Activated CD8-positive, alpha-beta T cell treated with anti-CD3 and anti-CD28 coated beads for 36 hours (primary cell): ENCODE measurements at regions not wholly inside any gene's neighbourhood (a gene's known extent, or its start where the extent isn't known, plus 50 kb on each side); places are given as distances from the start of the nearest gene placed in this dataset.

Experiments
- ATAC-seq: fragments of 200-7000 bp; cut with Tn5 transposase; one replicate; pipeline ENCODE4 v1.10.0; 2021; ENCODE audit warnings: mild to moderate bottlenecking, moderate library complexity
- CTCF ChIA-PET: fragments of 350-600 bp; sonication (Branson Sonifier 250); formaldehyde crosslinking; loops from one replicate; lab custom pipeline; 2021; ENCODE audit warnings: antibody characterized with exemption; lab: Charles Lee
- POLR2A ChIA-PET: fragments of 350-600 bp; sonication (Branson Sonifier 250); formaldehyde crosslinking; loops from one replicate; lab custom pipeline; 2021; ENCODE audit warnings: antibody characterized with exemption; lab: Charles Lee
- DNase-seq: peaks from one replicate; pipeline ENCODE4 v3.0.0-alpha.2; 2020
- H3K27ac Mint-ChIP-seq: one replicate; pipeline ENCODE4 v1.8.0; 2021; ENCODE audit warnings: mild to moderate bottlenecking, mixed read lengths
- H3K27me3 Mint-ChIP-seq: one replicate; pipeline ENCODE4 v1.8.0; 2021; ENCODE audit warnings: mixed read lengths
- H3K36me3 Mint-ChIP-seq: one replicate; pipeline ENCODE4 v1.8.0; 2021; ENCODE audit warnings: low read depth, mixed read lengths
- H3K4me1 Mint-ChIP-seq: one replicate; pipeline ENCODE4 v1.8.0; 2021; ENCODE audit warnings: low read depth, mixed read lengths
- H3K4me3 Mint-ChIP-seq: one replicate; pipeline ENCODE4 v1.8.0; 2021; ENCODE audit warnings: mild to moderate bottlenecking, moderate library complexity, mixed read lengths
- H3K9me3 Mint-ChIP-seq: one replicate; pipeline ENCODE4 v1.8.0; 2021; ENCODE audit warnings: mixed read lengths
- intact Hi-C: fragments of 100-400 bp; cut with micrococcal nuclease; formaldehyde crosslinking; loops from one replicate; pipeline ENCODE4 v1.10.0; 2022
- TF ChIP-seq, protein P1 (sequence below): fragments of 200-600 bp; IDR thresholded peaks from one replicate; pipeline ENCODE4 v1.8.0; 2022; ENCODE audit warnings: antibody characterized with exemption, mild to moderate bottlenecking

DNA sequence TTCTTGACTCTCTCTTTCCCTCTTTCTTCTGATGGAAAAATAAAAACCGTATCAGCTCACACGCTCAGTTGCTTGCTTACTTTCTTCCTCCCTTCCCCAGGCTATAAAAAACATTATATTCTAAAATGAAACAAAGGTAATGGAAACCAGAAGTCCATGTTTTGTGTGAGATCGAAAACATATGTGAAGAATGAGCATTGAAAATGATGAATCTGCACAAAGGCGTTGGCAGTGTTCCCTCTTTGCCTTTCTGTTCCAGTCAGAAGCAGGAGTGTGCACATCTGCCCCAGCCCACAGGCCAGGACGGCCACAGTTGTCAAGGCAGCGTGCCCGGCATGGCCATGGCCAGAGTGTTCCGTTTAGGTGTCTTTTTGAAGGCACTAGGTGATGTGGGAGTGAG is 185.3 kb upstream of the USP24 start:
- H3K4me3 Mint-ChIP-seq, result no peak overlapping the region
- DNase-seq, result no peak
- H3K9me3 Mint-ChIP-seq, result no peaks in the 10 kb centered on the region
- peaks cover 13% of the 10 kb centered on the region for H3K27me3 Mint-ChIP-seq
- intact Hi-C loops, result no loop called here
- TF ChIP-seq, protein P1, sequence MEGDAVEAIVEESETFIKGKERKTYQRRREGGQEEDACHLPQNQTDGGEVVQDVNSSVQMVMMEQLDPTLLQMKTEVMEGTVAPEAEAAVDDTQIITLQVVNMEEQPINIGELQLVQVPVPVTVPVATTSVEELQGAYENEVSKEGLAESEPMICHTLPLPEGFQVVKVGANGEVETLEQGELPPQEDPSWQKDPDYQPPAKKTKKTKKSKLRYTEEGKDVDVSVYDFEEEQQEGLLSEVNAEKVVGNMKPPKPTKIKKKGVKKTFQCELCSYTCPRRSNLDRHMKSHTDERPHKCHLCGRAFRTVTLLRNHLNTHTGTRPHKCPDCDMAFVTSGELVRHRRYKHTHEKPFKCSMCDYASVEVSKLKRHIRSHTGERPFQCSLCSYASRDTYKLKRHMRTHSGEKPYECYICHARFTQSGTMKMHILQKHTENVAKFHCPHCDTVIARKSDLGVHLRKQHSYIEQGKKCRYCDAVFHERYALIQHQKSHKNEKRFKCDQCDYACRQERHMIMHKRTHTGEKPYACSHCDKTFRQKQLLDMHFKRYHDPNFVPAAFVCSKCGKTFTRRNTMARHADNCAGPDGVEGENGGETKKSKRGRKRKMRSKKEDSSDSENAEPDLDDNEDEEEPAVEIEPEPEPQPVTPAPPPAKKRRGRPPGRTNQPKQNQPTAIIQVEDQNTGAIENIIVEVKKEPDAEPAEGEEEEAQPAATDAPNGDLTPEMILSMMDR, result no peak
- no peaks in the 10 kb centered on the region for H3K4me1 Mint-ChIP-seq
- ChIA-PET POLR2A (no interaction called here), CTCF (no interaction called here)
- no peaks in the 10 kb centered on the region for H3K36me3 Mint-ChIP-seq
- no peak overlapping the region for H3K27ac Mint-ChIP-seq
- no peak for ATAC-seq

DNA sequence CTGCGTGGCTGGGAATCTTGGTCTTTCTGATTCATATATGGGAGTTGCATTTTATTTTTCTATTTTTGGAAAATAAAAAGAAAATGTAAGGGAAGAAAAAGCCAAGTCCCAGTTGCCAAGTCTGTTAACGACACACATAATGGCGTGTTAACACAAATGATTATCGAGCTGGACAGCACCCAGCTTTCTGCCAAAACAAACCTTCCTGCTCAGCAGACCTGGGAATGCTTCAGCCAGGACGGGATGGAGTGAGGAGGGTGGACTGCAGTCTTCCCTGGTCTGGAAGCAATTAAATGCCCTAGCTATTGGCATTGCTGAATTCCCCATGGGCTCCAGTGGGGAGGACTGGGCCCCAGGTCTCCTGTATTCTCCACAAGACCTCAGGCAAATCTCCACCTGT is 184.2 kb upstream of the USP24 start:
- ATAC-seq (no peak), DNase-seq (no peak)
- Mint-ChIP-seq H3K27ac (no peak overlapping the region), H3K9me3 (no peaks in the 10 kb centered on the region), H3K36me3 (no peaks in the 10 kb centered on the region), H3K27me3 (peaks cover 13% of the 10 kb centered on the region), H3K4me3 (no peak overlapping the region), H3K4me1 (no peaks in the 10 kb centered on the region)
- intact Hi-C loops, result no loop called here
- ChIA-PET POLR2A (no interaction called here), CTCF (interaction anchor here (3.5 kb wide), 1 partner anchor 24 kb away, joined by 15 read pairs; no protein-coding TSS in a partner anchor)
- TF ChIP-seq, protein P1, result no peak

DNA sequence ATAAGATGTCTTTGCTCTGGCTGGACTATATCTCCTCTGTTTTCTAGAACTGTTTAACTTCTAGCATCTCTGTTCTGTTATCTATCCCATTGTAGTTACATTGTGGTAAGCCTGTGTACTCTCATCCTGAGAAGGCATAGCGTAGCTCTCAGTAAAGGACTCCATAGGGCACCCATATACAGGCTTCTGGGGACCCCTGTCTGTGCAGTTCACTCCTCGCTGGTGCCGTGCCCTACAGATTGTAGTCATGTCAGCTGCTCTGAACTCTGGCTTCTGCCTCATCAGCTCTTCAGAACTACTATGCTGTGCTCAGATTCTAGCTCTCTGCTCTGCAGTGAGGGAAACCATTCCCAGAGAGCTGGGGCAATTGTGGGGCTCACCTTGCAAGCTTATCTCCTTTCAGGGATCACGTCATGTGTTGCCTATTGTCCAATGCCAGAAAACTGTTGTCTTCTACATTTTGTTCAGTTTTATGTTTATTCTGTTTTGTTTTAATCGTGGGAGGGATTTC is 181.3 kb upstream of the USP24 start:
- Mint-ChIP-seq H3K4me1 (no peaks in the 10 kb centered on the region), H3K4me3 (no peak overlapping the region), H3K9me3 (peaks cover 3% of the 10 kb centered on the region), H3K36me3 (no peaks in the 10 kb centered on the region), H3K27me3 (peaks cover 10% of the 10 kb centered on the region), H3K27ac (no peak overlapping the region)
- ATAC-seq (no peak), DNase-seq (no peak)
- ChIA-PET CTCF (interaction anchor here (0.9 to 3.5 kb wide), 2 partner anchors 17 to 21 kb away, joined by 3 to 15 read pairs; no protein-coding TSS in a partner anchor), POLR2A (no interaction called here)
- intact Hi-C loops, result no loop called here
- TF ChIP-seq, protein P1, result no peak

DNA sequence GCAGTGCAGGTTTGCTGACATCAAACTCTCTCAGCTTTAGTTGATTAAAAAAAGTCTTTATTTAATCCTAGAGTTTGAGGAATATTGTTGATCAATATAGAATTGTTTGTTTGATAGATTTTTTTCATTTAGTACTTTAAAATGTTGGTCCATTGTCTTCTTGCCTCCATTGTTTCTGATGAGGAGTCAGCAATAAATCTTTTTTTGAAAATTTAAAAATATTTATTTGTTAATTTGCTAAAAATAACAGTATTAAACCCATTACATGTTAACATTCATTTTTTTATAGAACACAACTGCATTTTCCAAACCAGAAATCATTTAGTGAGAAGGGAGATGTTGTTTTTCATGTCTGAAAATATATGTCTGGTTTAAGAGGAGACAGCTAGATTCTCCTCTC is 173.8 kb upstream of the USP24 start:
- H3K36me3 Mint-ChIP-seq, result no peaks in the 10 kb centered on the region
- CTCF ChIA-PET, result no interaction called here
- POLR2A ChIA-PET, result no interaction called here
- intact Hi-C loops, result no loop called here
- H3K9me3 Mint-ChIP-seq, result peaks cover 1% of the 10 kb centered on the region
- DNase-seq (no peak), ATAC-seq (no peak)
- TF ChIP-seq, protein P1, result no peak
- H3K4me1 Mint-ChIP-seq, result no peaks in the 10 kb centered on the region
- H3K27me3 Mint-ChIP-seq, result peaks cover 3% of the 10 kb centered on the region
- no peak overlapping the region for H3K27ac Mint-ChIP-seq
- H3K4me3 Mint-ChIP-seq, result no peak overlapping the region

DNA sequence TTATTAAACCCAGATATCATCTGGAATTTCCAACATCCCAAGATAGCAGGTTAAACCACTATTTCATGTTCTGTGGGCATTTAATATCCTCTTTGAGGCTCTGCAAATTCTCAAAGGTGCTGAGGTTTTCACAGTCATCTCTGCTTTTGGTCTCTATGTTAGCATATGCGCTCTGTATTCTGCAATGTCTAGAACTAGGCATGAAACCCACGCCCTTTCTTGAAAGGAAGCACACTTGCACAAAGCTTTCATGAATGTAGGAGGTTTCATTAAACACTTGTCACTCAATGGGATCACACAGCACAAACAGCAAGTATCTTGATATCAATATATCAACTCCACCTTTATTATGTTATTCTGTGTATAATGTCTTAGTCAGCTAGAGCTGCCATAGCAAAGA is 172.0 kb upstream of the USP24 start:
- peaks cover 1% of the 10 kb centered on the region for H3K9me3 Mint-ChIP-seq
- H3K27ac Mint-ChIP-seq, result no peak overlapping the region
- POLR2A ChIA-PET, result no interaction called here
- no peak overlapping the region for H3K4me3 Mint-ChIP-seq
- TF ChIP-seq, protein P1, result no peak
- ATAC-seq (no peak), DNase-seq (no peak)
- CTCF ChIA-PET, result interaction anchor here (0.9 to 2.3 kb wide), 2 partner anchors 9 to 11 kb away, joined by 5 to 9 read pairs; no protein-coding TSS in a partner anchor
- H3K4me1 Mint-ChIP-seq, result no peaks in the 10 kb centered on the region
- H3K36me3 Mint-ChIP-seq, result no peaks in the 10 kb centered on the region
- intact Hi-C loops, result no loop called here
- H3K27me3 Mint-ChIP-seq, result peaks cover 3% of the 10 kb centered on the region
